D721Med (cell line): ENCODE measurements at regions not wholly inside any gene's neighbourhood (a gene's known extent, or its start where the extent isn't known, plus 50 kb on each side); places are given as distances from the start of the nearest gene placed in this dataset.

ENCODE experiments used
- DNase-seq: peaks from one replicate; pipeline ENCODE4 v3.0.0; 2011; ENCODE audit warnings: low spot score; ENCODE audit not compliant: insufficient read length
- FAIRE-seq: peaks from 2 replicates; lab custom pipeline; 2011; peaks lifted over from hg19 to GRCh38; lab: Jason Lieb, UNC
- TF ChIP-seq, protein P1 (sequence below): IDR thresholded peaks from 2 replicates; pipeline ENCODE4 v1.5.1; 2012; ENCODE audit warnings: mild to moderate bottlenecking, control low read depth; ENCODE audit not compliant: insufficient read depth; ENCODE audit errors: missing control alignments

DNA sequence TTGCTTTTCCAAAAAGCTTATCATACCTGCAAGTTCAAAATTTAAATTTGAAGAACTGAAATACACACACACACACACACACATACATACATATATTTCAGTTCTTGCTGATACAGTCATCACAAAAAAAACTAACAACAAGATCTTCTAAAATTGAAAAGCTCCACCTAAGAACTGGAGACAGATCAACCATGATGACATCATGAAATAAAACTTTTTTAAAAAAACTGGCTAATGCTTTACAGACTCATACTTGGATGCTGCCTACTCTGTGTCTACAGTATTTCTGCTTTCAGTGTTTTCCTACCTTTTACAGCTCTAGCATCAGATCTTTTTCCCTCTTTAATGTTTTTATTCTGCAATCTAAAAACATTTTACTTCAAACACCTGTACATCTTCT, 261.4 kb downstream of the DIO2 start:
- DNase-seq (no peak), FAIRE-seq (no peak)
- TF ChIP-seq, protein P1, sequence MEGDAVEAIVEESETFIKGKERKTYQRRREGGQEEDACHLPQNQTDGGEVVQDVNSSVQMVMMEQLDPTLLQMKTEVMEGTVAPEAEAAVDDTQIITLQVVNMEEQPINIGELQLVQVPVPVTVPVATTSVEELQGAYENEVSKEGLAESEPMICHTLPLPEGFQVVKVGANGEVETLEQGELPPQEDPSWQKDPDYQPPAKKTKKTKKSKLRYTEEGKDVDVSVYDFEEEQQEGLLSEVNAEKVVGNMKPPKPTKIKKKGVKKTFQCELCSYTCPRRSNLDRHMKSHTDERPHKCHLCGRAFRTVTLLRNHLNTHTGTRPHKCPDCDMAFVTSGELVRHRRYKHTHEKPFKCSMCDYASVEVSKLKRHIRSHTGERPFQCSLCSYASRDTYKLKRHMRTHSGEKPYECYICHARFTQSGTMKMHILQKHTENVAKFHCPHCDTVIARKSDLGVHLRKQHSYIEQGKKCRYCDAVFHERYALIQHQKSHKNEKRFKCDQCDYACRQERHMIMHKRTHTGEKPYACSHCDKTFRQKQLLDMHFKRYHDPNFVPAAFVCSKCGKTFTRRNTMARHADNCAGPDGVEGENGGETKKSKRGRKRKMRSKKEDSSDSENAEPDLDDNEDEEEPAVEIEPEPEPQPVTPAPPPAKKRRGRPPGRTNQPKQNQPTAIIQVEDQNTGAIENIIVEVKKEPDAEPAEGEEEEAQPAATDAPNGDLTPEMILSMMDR, result no peak

DNA sequence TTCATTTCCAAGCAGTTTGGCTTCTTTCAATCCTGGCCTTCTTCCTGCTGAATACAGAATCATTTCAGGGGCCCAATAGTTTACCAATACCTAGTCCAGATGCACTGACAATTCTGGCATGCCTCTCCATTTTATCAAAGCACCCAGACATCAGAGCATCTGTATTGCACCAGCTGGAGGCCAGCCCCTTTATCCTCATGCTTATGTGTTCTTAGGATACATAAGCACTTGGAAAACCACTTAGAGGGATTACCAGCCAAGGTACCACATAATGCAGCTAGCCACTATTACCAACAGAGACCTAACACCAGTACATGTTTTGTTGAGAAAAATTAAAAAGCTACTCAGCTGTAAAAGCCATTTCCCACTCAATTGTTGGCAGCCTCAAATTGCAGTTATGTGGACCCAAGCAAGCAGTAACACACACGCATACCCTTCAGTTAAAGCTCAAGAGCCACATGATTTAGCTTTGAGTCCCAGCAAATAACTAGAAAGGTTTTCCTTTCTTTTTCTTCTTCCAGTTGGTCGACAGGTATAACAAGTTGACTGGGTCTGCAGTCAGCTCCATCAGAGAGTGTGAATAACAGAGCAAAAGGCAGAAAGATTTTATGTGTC, 263.8 kb downstream of the DIO2 start:
- DNase-seq, result peak; percentile 20
- TF ChIP-seq, protein P1, result no peak
- FAIRE-seq, result peak; percentile 77

DNA sequence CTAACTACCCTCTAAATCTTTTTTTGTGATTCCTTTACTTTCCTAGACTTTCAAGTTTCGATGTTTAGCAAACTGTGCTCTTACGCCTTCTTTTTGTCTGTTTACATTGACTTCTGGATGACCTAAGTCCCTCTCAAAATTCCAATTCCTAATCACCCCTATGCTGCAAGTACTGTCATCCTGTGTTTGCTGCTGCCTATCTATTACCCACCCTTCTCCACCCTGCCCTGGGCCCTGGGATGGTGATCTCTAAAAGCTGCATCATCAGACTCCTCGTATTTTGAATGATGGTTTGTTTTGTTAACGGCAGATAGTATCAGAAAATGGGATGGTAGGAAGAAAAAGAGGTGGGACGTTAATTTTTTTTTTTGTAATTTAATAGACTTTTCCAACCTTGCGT, 272.1 kb downstream of the DIO2 start:
- TF ChIP-seq, protein P1, result no peak
- DNase-seq (no peak), FAIRE-seq (no peak)

DNA sequence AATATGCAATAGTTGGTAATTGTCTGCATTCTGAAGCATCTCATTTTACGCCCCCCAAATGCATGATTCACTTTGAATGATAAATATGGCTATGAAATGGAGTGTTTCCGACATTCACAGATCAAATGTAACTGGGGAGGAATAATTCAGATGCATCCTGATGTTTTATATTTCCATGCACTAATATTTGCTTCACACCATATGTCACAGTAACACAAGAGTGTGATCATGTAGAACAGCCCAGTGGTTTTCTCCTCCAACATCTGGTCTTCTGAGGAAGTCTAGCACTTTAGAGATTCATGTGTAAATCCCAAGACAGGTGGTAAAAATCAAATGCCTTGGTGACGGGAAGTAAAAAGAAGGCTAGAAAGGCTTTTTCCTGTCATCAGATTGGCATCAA, 273.1 kb downstream of the DIO2 start:
- TF ChIP-seq, protein P1, result no peak
- DNase-seq, result no peak
- FAIRE-seq, result no peak

DNA sequence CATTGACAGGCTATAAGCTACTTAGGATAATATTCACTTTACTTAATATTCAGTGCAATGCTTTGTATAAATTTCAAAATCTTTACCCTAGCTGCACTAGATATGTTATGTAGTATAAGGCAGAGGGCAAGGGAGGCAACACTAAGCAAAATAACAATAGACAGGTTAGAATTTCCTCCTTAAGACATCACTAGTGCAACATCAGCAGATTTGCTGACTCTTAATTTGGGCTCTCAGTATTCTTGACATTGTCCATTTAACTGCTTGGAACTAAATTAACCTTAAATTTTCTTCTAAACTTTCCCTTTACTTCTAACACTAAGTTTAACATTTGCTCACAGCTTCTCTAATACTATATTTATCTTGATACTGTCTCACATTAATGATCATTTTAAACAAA, 273.9 kb downstream of the DIO2 start:
- TF ChIP-seq, protein P1, result no peak
- FAIRE-seq (no peak), DNase-seq (no peak)

DNA sequence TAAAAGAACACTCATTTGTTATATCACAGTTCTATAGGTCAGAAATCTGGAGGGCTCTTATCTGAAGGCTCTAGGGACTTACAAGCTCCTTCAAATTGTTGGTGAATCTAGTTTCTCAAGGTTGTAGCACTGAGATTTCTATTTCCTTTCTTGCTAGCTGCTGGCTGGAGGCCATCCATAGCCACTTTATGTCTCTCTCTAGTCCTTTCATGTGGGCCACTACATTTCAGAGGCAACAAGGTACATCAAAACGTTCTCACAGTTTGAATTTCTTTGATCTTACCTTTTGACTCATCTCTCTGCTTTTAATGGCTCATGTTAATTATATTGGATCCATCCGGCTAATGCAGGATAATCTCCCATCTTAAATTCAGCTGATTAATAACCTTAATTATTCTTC, 286.8 kb downstream of the DIO2 start:
- FAIRE-seq (peak; percentile 74), DNase-seq (no peak)
- TF ChIP-seq, protein P1, result no peak

DNA sequence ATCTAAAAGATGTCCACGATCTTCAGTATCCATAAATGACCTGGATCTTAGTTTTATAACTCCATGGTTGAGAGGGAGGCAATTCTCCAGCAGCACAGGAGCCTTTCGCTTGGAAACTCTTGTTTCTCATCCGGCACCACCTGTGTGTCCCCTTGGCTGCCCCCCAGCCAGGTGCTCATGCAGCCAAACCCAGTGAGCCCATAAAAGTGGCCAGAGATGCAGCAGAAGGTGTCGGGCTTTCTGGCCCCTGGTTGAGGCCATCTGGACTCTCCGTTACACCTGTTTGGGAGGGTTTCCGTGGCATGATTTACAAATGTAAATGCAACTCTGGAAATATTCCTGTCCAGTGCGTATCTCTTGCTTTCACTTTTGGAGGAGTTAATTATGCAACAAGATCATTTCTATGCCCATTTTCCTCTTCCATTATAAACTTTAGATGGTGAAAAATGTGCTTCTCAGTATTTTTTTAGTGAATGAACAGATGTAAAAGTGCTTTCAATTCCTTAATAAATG, 291.1 kb downstream of the DIO2 start:
- TF ChIP-seq, protein P1, result no peak
- no peak for DNase-seq
- no peak for FAIRE-seq
